ENCODE measurements at regions not wholly inside any gene's neighbourhood (a gene's known extent, or its start where the extent isn't known, plus 50 kb on each side); places are given as distances from the start of the nearest gene placed in this dataset.

- TF ChIP-seq, protein P1, sequence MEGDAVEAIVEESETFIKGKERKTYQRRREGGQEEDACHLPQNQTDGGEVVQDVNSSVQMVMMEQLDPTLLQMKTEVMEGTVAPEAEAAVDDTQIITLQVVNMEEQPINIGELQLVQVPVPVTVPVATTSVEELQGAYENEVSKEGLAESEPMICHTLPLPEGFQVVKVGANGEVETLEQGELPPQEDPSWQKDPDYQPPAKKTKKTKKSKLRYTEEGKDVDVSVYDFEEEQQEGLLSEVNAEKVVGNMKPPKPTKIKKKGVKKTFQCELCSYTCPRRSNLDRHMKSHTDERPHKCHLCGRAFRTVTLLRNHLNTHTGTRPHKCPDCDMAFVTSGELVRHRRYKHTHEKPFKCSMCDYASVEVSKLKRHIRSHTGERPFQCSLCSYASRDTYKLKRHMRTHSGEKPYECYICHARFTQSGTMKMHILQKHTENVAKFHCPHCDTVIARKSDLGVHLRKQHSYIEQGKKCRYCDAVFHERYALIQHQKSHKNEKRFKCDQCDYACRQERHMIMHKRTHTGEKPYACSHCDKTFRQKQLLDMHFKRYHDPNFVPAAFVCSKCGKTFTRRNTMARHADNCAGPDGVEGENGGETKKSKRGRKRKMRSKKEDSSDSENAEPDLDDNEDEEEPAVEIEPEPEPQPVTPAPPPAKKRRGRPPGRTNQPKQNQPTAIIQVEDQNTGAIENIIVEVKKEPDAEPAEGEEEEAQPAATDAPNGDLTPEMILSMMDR (IDR thresholded peaks at IDR 0.05; ENCODE audit: borderline replicate concordance, extremely low read depth, low read length, poor library complexity, severe bottlenecking) = no peak
- no peak for TF ChIP-seq EZH2 (IDR thresholded peaks at IDR 0.05; ENCODE audit: borderline replicate concordance, low read depth, low read length, severe bottlenecking)
These were observed 83.7 kb upstream of the ZNF469 start for GRCh38 chr16:88298833-88299745.
